CD4-positive, alpha-beta T cell (primary cell): ENCODE measurements at regions not wholly inside any gene's neighbourhood (a gene's known extent, or its start where the extent isn't known, plus 50 kb on each side); places are given as distances from the start of the nearest gene placed in this dataset.

Source experiments
- ATAC-seq: fragments of 200-7000 bp; cut with Tn5 transposase; one replicate; pipeline ENCODE4 v1.10.0; 2022; ENCODE audit warnings: mild to moderate bottlenecking; ENCODE audit not compliant: poor library complexity
- CTCF ChIA-PET: fragments of 350-600 bp; sonication (Branson Sonifier 250); formaldehyde crosslinking; loops from one replicate; lab custom pipeline; 2021; ENCODE audit warnings: antibody characterized with exemption, inconsistent platforms; lab: Charles Lee
- POLR2A ChIA-PET: fragments of 350-600 bp; sonication (Branson Sonifier 250); formaldehyde crosslinking; loops from one replicate; lab custom pipeline; 2021; ENCODE audit warnings: antibody characterized with exemption, inconsistent platforms; lab: Charles Lee
- DNase-seq, 14 experiments: peaks; one replicate each; pipeline ENCODE4 v3.0.0-alpha.2; 2013 to 2020; ENCODE audit warnings: mixed read lengths in 2 of 14
- H3K27ac ChIP-seq, 2 donors: one replicate each; pipeline versions ENCODE4 v1.5.1 to v1.7.0; 2013; ENCODE audit warnings: low read length in 2 of 2, low read depth in 1 of 2, mild to moderate bottlenecking in 1 of 2
- H3K27me3 ChIP-seq, 2 experiments: 1 replicate in 1 of 2; 2 replicates in 1 of 2; pipeline versions ENCODE4 v1.6.1 to v1.7.0; 2013; ENCODE audit warnings: low read length in 2 of 2, control low read depth in 1 of 2, mild to moderate bottlenecking in 1 of 2, moderate library complexity in 1 of 2; ENCODE audit not compliant: insufficient read depth in 2 of 2, control insufficient read depth in 1 of 2
- H3K36me3 ChIP-seq: one replicate; pipeline ENCODE4 v1.6.1; 2013; ENCODE audit warnings: low read length, control low read depth; ENCODE audit not compliant: insufficient read depth
- H3K4me1 ChIP-seq: one replicate; pipeline ENCODE4 v1.6.1; 2013; ENCODE audit warnings: low read length, control low read depth; ENCODE audit not compliant: insufficient read depth
- H3K4me3 ChIP-seq: one replicate; pipeline ENCODE4 v1.5.1; 2013; ENCODE audit warnings: mild to moderate bottlenecking, low read length, moderate library complexity
- H3K9me3 ChIP-seq, 2 experiments: 1 replicate in 1 of 2; 2 replicates in 1 of 2; pipeline versions ENCODE4 v1.6.1 to v1.7.0; 2013; ENCODE audit warnings: low read length in 2 of 2, mild to moderate bottlenecking in 2 of 2, control low read depth in 1 of 2, moderate library complexity in 1 of 2; ENCODE audit not compliant: control insufficient read depth in 1 of 2, insufficient read depth in 1 of 2
- H3K27ac Mint-ChIP-seq: one replicate; pipeline ENCODE4 v1.8.0; 2020; ENCODE audit warnings: mixed read lengths
- H3K27me3 Mint-ChIP-seq: one replicate; pipeline ENCODE4 v1.8.0; 2021; ENCODE audit warnings: mixed read lengths
- H3K36me3 Mint-ChIP-seq: one replicate; pipeline ENCODE4 v1.8.0; 2021; ENCODE audit warnings: low read depth, mixed read lengths
- H3K4me1 Mint-ChIP-seq: one replicate; pipeline ENCODE4 v1.8.0; 2021; ENCODE audit warnings: low read depth, mixed read lengths
- H3K4me3 Mint-ChIP-seq: one replicate; pipeline ENCODE4 v1.8.0; 2020; ENCODE audit warnings: mild to moderate bottlenecking, mixed read lengths
- H3K9me3 Mint-ChIP-seq: one replicate; pipeline ENCODE4 v1.8.0; 2020; ENCODE audit warnings: mixed read lengths
- intact Hi-C, 2 experiments: fragments of 100-400 bp; cut with DNase I in 1 of 2; cut with micrococcal nuclease in 1 of 2; formaldehyde crosslinking; loops; one replicate each; pipeline versions ENCODE4 v1.15.1 to v1.9.0; 2023 to 2025; cut with DNase I, micrococcal nuclease
- TF ChIP-seq, protein P1 (sequence below): fragments of 200-600 bp; IDR thresholded peaks from one replicate; pipeline ENCODE4 v1.8.0; 2022; ENCODE audit warnings: antibody characterized with exemption, mild to moderate bottlenecking

DNA sequence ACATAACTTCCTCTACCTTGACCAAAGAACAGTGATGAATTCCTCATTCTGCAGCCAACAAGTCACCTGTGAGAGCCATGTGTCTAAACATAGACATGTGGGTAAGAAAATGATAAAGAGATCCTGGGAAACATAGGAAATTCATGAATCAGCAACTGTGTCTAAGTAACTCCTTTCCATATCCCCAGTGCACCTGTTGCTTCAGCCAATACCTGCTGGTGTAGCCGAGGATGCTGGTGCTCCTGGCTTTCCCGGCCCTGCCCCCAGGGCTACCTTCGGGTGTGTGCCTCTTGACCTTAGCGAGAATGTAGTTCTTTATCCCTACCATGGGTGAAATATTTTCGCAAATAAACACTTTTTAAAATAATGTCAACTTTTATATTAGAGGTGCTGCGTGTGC is 114.1 kb downstream of the OR13A1 start:
- DNase-seq (no peak), ATAC-seq (no peak)
- TF ChIP-seq, protein P1, sequence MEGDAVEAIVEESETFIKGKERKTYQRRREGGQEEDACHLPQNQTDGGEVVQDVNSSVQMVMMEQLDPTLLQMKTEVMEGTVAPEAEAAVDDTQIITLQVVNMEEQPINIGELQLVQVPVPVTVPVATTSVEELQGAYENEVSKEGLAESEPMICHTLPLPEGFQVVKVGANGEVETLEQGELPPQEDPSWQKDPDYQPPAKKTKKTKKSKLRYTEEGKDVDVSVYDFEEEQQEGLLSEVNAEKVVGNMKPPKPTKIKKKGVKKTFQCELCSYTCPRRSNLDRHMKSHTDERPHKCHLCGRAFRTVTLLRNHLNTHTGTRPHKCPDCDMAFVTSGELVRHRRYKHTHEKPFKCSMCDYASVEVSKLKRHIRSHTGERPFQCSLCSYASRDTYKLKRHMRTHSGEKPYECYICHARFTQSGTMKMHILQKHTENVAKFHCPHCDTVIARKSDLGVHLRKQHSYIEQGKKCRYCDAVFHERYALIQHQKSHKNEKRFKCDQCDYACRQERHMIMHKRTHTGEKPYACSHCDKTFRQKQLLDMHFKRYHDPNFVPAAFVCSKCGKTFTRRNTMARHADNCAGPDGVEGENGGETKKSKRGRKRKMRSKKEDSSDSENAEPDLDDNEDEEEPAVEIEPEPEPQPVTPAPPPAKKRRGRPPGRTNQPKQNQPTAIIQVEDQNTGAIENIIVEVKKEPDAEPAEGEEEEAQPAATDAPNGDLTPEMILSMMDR, result no peak
- intact Hi-C loops, result no loop called here
- H3K9me3 Mint-ChIP-seq, result no peaks in the 10 kb centered on the region
- Histone ChIP-seq H3K36me3 (no peaks in the 10 kb centered on the region), H3K4me1 (no peaks in the 10 kb centered on the region), H3K27ac (no peak overlapping the region), H3K27me3 (no peaks in the 10 kb centered on the region), H3K9me3 (peaks cover 0 to 26% of the 10 kb centered on the region in 2 experiments), H3K4me3 (no peak overlapping the region)
- no peaks in the 10 kb centered on the region for H3K36me3 Mint-ChIP-seq
- H3K4me3 Mint-ChIP-seq, result no peak overlapping the region
- H3K27me3 Mint-ChIP-seq, result peaks cover 17% of the 10 kb centered on the region
- H3K4me1 Mint-ChIP-seq, result no peaks in the 10 kb centered on the region
- CTCF ChIA-PET, result no interaction called here
- POLR2A ChIA-PET, result no interaction called here
- H3K27ac Mint-ChIP-seq, result no peak overlapping the region

DNA sequence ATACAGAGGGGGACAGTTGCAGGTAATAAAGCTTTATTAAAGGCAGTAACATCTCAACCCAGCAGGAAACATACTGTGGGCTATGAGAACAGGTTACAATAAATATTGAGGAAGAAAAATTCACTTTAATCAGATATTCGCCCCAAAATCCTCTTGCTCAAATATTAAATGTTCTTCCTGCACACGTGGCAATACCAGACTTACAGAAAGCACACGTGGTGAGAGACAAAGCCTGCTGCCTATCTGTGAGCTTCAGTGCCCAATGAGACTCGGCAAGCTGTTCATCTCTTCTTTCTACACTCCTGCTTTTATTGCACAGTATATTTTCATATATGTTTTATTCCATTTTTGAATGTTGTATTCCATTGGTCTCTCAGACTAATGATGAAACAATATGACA is 113.2 kb downstream of the OR13A1 start:
- no peaks in the 10 kb centered on the region for H3K27me3 ChIP-seq
- no peak overlapping the region for H3K4me3 ChIP-seq
- TF ChIP-seq, protein P1, result no peak
- intact Hi-C loops, result no loop called here
- CTCF ChIA-PET, result no interaction called here
- no peaks in the 10 kb centered on the region for H3K36me3 ChIP-seq
- Mint-ChIP-seq H3K4me3 (no peak overlapping the region), H3K27ac (no peak overlapping the region), H3K36me3 (no peaks in the 10 kb centered on the region), H3K9me3 (no peaks in the 10 kb centered on the region), H3K4me1 (no peaks in the 10 kb centered on the region), H3K27me3 (peaks cover 25% of the 10 kb centered on the region)
- ATAC-seq (no peak), DNase-seq (no peak)
- peaks cover 0 to 26% of the 10 kb centered on the region in 2 experiments for H3K9me3 ChIP-seq
- POLR2A ChIA-PET, result no interaction called here
- H3K4me1 ChIP-seq, result no peaks in the 10 kb centered on the region
- H3K27ac ChIP-seq, result no peak overlapping the region

DNA sequence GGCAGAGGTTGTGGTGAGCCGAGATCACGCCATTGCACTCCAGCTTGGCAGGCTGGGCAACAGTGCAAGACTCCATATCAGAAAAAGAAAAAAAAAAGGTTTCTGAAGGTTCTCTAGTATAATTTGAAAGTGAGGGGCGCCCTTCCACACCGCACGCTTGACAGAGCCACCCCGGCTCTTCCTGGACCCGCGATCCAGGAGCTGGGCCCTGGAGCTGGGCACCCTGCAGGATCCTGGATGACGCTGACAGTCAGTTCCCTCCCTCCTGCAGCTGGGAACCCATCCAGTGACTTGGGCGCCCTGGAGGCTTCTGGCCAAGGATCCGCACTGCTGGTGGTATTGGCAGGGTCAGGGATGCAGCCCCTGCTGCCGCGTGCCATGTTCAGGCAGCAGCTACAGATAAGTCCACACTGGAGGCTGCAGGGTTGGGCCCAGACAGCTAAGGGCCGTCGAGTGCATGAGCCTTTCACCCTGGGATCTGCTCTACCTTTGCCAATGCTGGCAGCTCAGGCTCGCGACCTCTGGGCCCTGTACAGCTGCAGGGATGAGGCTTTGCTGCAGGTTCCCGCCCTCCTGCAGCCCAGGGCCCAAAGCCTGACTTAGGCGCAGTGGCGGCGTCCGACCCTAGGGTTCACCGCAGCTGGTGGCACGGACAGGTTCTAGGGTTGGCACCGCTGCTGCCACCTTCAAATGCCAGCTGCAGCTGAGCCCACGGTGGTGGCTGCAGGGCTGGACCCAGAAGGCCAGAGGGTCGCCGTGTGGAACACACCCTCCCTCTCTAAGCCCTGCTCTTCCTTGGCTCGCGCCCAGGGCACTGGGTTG is 110.2 kb downstream of the OR13A1 start:
- no peak for ATAC-seq
- intact Hi-C loops, result no loop called here
- no peaks in the 10 kb centered on the region for H3K4me1 ChIP-seq
- no peaks in the 10 kb centered on the region for H3K36me3 ChIP-seq
- peaks cover 0 to 9% of the 10 kb centered on the region in 2 experiments for H3K9me3 ChIP-seq
- no peak overlapping the region for H3K27ac ChIP-seq
- Mint-ChIP-seq H3K9me3 (no peaks in the 10 kb centered on the region), H3K36me3 (no peaks in the 10 kb centered on the region), H3K27ac (no peak overlapping the region), H3K27me3 (peaks cover 53% of the 10 kb centered on the region), H3K4me3 (no peak overlapping the region), H3K4me1 (no peaks in the 10 kb centered on the region)
- no peak for DNase-seq
- ChIA-PET CTCF (no interaction called here), POLR2A (no interaction called here)
- TF ChIP-seq, protein P1, result no peak
- no peak overlapping the region for H3K4me3 ChIP-seq
- H3K27me3 ChIP-seq, result no peaks in the 10 kb centered on the region
